Natural killer cell (primary cell): ENCODE measurements at regions not wholly inside any gene's neighbourhood (a gene's known extent, or its start where the extent isn't known, plus 50 kb on each side); places are given as distances from the start of the nearest gene placed in this dataset.

Experiments
- ATAC-seq, 3 donors: fragments of 150-1000 bp in 2 of 3; fragments of 200-7000 bp in 1 of 3; cut with Tn5 transposase; 1 replicate in 1 of 3; 2 replicates in 2 of 3; pipeline ENCODE4 v1.10.0; 2021; ENCODE audit warnings: mild to moderate bottlenecking in 2 of 3, moderate library complexity in 2 of 3
- DNase-seq, 2 donors: peaks; one replicate each; pipeline versions ENCODE4 v3.0.0 to v3.0.0-alpha.2; 2013 to 2021; ENCODE audit warnings: mixed read lengths in 1 of 2
- H3K27ac ChIP-seq: one replicate; pipeline ENCODE4 v1.5.1; 2013; ENCODE audit warnings: mild to moderate bottlenecking, low read length
- H3K27me3 ChIP-seq: one replicate; pipeline ENCODE4 v1.6.1; 2013; ENCODE audit warnings: low read length; ENCODE audit not compliant: control insufficient read depth, insufficient read depth
- H3K36me3 ChIP-seq: one replicate; pipeline ENCODE4 v1.6.1; 2013; ENCODE audit warnings: low read length; ENCODE audit not compliant: control insufficient read depth, insufficient read depth
- H3K4me1 ChIP-seq: one replicate; pipeline ENCODE4 v1.6.1; 2013; ENCODE audit warnings: low read length; ENCODE audit not compliant: control insufficient read depth, insufficient read depth
- H3K4me3 ChIP-seq: one replicate; pipeline ENCODE4 v1.5.1; 2013; ENCODE audit warnings: low read length
- H3K9me3 ChIP-seq: one replicate; pipeline ENCODE4 v1.6.1; 2013; ENCODE audit warnings: low read length; ENCODE audit not compliant: control insufficient read depth, insufficient read depth
- H3K27ac Mint-ChIP-seq, 2 donors: one replicate each; pipeline ENCODE4 v1.8.0; 2022; ENCODE audit warnings: mild to moderate bottlenecking in 2 of 2, mixed read lengths in 2 of 2, moderate library complexity in 1 of 2
- H3K27me3 Mint-ChIP-seq, 2 donors: one replicate each; pipeline ENCODE4 v1.8.0; 2022; ENCODE audit warnings: low read depth in 2 of 2, mixed read lengths in 2 of 2
- H3K36me3 Mint-ChIP-seq: one replicate; pipeline ENCODE4 v1.8.0; 2022; ENCODE audit warnings: mixed read lengths
- H3K4me1 Mint-ChIP-seq, 2 donors: one replicate each; pipeline ENCODE4 v1.8.0; 2022; ENCODE audit warnings: mixed read lengths in 2 of 2
- H3K4me3 Mint-ChIP-seq: one replicate; pipeline ENCODE4 v1.8.0; 2022; ENCODE audit warnings: mild to moderate bottlenecking, moderate library complexity, mixed read lengths
- H3K9me3 Mint-ChIP-seq, 2 donors: one replicate each; pipeline ENCODE4 v1.8.0; 2022; ENCODE audit warnings: mixed read lengths in 2 of 2
- WGBS: methylation state at CpG from one replicate; pipeline ENCODE4 v1.1.7; 2013; ENCODE audit warnings: missing lambda C conversion rate; ENCODE audit not compliant: insufficient coverage; 5-methylcytosine and 5-hydroxymethylcytosine counted together
- intact Hi-C: fragments of 100-400 bp; cut with micrococcal nuclease; formaldehyde crosslinking; loops from one replicate; pipeline ENCODE4 v1.14.2; 2022
- TF ChIP-seq, protein P1 (sequence below): fragments of 200-600 bp; IDR thresholded peaks from one replicate; pipeline ENCODE4 v1.8.0; 2022; ENCODE audit warnings: antibody characterized with exemption

DNA sequence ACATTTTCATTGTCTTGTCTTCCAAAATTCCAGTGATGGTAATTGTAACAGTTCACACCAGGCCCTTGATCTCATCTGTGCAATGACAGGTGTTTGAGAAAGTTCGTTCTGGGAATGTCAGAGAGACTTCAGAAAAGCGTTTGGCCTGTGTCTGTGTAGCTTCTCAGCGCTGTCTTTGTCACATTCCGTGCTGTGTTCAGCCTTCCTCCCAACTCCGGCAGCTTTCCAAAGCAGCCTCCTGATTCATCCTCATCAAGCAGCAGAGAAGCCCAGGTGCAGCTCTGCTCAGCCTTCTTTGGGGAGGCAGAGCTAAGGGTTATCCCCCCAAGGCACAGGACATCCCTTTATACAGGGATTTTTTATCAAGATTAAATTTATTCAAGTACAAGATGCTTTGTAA lies 494.0 kb upstream of the SUCLG2 start:
- no peaks in the 10 kb centered on the region for H3K36me3 Mint-ChIP-seq
- H3K4me1 Mint-ChIP-seq, result no peaks in the 10 kb centered on the region
- H3K9me3 Mint-ChIP-seq, result peaks cover 0 to 4% of the 10 kb centered on the region in 2 donors
- DNase-seq (no peak), ATAC-seq (no peak)
- no peaks in the 10 kb centered on the region for H3K27me3 Mint-ChIP-seq
- no peak overlapping the region for H3K4me3 Mint-ChIP-seq
- Histone ChIP-seq H3K27me3 (no peaks in the 10 kb centered on the region), H3K27ac (no peak overlapping the region), H3K4me1 (no peaks in the 10 kb centered on the region), H3K9me3 (no peaks in the 10 kb centered on the region), H3K4me3 (no peak overlapping the region), H3K36me3 (no peaks in the 10 kb centered on the region)
- intact Hi-C loops, result no loop called here
- WGBS, result 87% methylated on average over 5 of the region's 5 CpGs
- H3K27ac Mint-ChIP-seq, result no peak overlapping the region
- TF ChIP-seq, protein P1, sequence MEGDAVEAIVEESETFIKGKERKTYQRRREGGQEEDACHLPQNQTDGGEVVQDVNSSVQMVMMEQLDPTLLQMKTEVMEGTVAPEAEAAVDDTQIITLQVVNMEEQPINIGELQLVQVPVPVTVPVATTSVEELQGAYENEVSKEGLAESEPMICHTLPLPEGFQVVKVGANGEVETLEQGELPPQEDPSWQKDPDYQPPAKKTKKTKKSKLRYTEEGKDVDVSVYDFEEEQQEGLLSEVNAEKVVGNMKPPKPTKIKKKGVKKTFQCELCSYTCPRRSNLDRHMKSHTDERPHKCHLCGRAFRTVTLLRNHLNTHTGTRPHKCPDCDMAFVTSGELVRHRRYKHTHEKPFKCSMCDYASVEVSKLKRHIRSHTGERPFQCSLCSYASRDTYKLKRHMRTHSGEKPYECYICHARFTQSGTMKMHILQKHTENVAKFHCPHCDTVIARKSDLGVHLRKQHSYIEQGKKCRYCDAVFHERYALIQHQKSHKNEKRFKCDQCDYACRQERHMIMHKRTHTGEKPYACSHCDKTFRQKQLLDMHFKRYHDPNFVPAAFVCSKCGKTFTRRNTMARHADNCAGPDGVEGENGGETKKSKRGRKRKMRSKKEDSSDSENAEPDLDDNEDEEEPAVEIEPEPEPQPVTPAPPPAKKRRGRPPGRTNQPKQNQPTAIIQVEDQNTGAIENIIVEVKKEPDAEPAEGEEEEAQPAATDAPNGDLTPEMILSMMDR, result no peak

DNA sequence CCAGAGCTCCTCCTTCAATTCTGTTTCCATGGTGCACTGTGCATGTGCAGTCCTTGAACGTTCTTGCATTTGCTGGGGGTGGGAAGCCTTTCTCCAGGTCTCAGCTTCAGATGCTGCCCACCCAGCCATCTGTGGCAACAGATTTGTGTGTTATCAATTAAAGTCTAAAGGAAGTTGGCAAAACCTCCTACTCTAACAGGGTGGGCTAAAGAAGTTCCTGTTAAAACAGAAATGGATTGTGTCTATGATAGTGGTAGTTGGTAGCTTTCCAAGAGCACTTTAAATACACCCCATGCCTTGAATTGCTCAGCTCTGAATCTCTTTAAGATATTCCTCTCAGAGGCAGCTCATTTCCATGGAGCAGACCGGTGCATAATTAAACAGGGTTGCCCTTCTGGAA lies 488.0 kb upstream of the SUCLG2 start:
- H3K36me3 Mint-ChIP-seq, result no peaks in the 10 kb centered on the region
- no peak overlapping the region for H3K4me3 ChIP-seq
- no peaks in the 10 kb centered on the region for H3K36me3 ChIP-seq
- TF ChIP-seq, protein P1, result no peak
- H3K9me3 Mint-ChIP-seq, result peaks cover 0 to 4% of the 10 kb centered on the region in 2 donors
- H3K4me1 Mint-ChIP-seq, result no peaks in the 10 kb centered on the region
- no peaks in the 10 kb centered on the region for H3K27me3 Mint-ChIP-seq
- no peak overlapping the region for H3K4me3 Mint-ChIP-seq
- intact Hi-C loops, result no loop called here
- DNase-seq (no peak), ATAC-seq (no peak)
- H3K27me3 ChIP-seq, result no peaks in the 10 kb centered on the region
- no peaks in the 10 kb centered on the region for H3K9me3 ChIP-seq
- no peak overlapping the region for H3K27ac Mint-ChIP-seq
- WGBS, result 68% methylated on average over 2 of the region's 2 CpGs
- no peaks in the 10 kb centered on the region for H3K4me1 ChIP-seq
- no peak overlapping the region for H3K27ac ChIP-seq

GRCh38 chr3:68139897-68140296 lies 485.5 kb upstream of the SUCLG2 start:
- intact Hi-C loops, result no loop called here

GRCh38 chr3:68136411-68136810 lies 482.0 kb upstream of the SUCLG2 start:
- Mint-ChIP-seq H3K4me3 (no peak overlapping the region), H3K27me3 (no peaks in the 10 kb centered on the region), H3K36me3 (no peaks in the 10 kb centered on the region), H3K4me1 (no peaks in the 10 kb centered on the region), H3K9me3 (peaks cover 5 to 6% of the 10 kb centered on the region in 2 donors), H3K27ac (no peak overlapping the region)
- TF ChIP-seq, protein P1, result no peak
- intact Hi-C loops, result no loop called here
- DNase-seq (no peak), ATAC-seq (no peak)
- Histone ChIP-seq H3K9me3 (no peaks in the 10 kb centered on the region), H3K27me3 (no peaks in the 10 kb centered on the region), H3K4me3 (no peak overlapping the region), H3K4me1 (no peaks in the 10 kb centered on the region), H3K36me3 (no peaks in the 10 kb centered on the region), H3K27ac (no peak overlapping the region)
- 82% methylated on average over 5 of the region's 7 CpGs for WGBS

More at GRCh38 chr3:68139897-68140296, 485.5 kb upstream of the SUCLG2 start:
- H3K4me1 Mint-ChIP-seq, result no peaks in the 10 kb centered on the region
- 69% methylated on average over 3 of the region's 3 CpGs for WGBS
- Histone ChIP-seq H3K27me3 (no peaks in the 10 kb centered on the region), H3K9me3 (no peaks in the 10 kb centered on the region), H3K4me1 (no peaks in the 10 kb centered on the region), H3K36me3 (no peaks in the 10 kb centered on the region), H3K27ac (no peak overlapping the region), H3K4me3 (no peak overlapping the region)
- DNase-seq, result no peak
- no peaks in the 10 kb centered on the region for H3K36me3 Mint-ChIP-seq
- TF ChIP-seq, protein P1, result no peak
- H3K27ac Mint-ChIP-seq, result no peak overlapping the region
- H3K4me3 Mint-ChIP-seq, result no peak overlapping the region
- H3K9me3 Mint-ChIP-seq, result no peaks in the 10 kb centered on the region
- no peak for ATAC-seq
- no peaks in the 10 kb centered on the region for H3K27me3 Mint-ChIP-seq
